ENCODE measurements at regions not wholly inside any gene's neighbourhood (a gene's known extent, or its start where the extent isn't known, plus 50 kb on each side); places are given as distances from the start of the nearest gene placed in this dataset.

GRCh38 chr2:138218397-138218796 lies 254.1 kb downstream of the HNMT start:
- no peak for TF ChIP-seq CTCF (IDR thresholded peaks at IDR 0.05)
- no peak for TF ChIP-seq POLR2AphosphoS5 (IDR thresholded peaks at IDR 0.05)
- TF ChIP-seq EP300 (IDR thresholded peaks at IDR 0.05) = no peak

Data from gastroesophageal sphincter (tissue), 3 donors.